DMS114 treated with DMSO at 0.1 percent for 48 hours (cell line): ENCODE measurements at regions not wholly inside any gene's neighbourhood (a gene's known extent, or its start where the extent isn't known, plus 50 kb on each side); places are given as distances from the start of the nearest gene placed in this dataset.

ENCODE experiments used
- DNase-seq: peaks from one replicate; lab custom pipeline; 2025; ENCODE audit not compliant: unreplicated experiment; lab: John Stamatoyannopoulos, UW

- DNase-seq: no peak
Observed at GRCh38 chr12:67116134-67116533, 153.0 kb upstream of the CAND1 start.

DNA sequence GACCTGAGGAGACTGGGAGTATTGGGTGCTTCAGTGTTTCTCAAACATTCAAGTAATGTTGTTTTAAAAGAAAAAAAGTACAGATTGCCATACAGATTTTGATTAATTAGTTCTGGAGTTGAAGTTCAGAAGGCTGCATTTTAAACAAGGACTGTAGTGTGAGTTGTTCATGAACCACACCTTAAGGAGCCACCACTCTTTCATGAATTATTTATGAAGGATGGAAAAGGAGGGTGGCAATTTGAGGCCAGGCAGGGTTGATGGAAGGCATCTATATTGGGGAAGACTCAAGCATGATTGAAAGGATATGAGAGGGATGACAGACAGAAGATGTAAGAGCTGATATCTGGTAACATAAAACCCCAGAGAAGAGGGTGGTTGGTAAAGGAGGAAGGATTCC lies 146.6 kb upstream of the CAND1 start:
- no peak for DNase-seq

- no peak for DNase-seq
Observed at GRCh38 chr12:67137256-67137655, 131.9 kb upstream of the CAND1 start.

DNA sequence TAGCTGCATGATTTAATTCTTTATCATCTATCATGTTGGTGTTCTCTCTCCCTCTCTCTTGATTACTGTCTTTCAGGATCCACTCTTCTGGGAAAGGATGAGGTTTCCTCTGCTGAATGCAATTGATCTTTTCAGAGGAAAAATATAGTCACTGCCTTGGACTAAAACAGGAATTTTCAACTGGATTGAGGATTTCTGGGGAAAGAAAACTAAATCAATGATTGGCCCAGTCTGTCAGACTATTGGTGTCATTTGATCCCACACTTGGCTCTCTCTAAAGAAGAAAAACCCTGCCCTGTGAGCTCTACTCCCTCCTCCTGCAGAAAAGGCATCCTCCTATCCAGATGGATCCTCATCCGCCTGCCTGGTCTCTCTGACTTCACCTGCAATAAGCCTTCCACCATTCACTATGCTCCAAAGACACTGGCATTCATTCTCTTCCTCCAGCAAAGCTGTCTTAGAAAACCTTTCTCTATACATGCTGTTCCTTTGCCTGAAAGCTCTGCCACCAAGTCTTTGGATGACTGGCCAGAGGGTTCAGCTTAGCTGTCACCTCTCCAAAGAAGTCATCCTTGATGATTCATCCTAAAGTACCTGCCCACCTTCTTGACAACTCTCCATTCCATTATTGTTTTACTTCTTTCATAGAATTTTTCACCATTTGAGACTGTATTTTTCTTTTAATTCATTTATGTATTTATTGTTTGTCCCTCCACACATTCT lies 127.7 kb upstream of the CAND1 start:
- DNase-seq: no peak

DNA sequence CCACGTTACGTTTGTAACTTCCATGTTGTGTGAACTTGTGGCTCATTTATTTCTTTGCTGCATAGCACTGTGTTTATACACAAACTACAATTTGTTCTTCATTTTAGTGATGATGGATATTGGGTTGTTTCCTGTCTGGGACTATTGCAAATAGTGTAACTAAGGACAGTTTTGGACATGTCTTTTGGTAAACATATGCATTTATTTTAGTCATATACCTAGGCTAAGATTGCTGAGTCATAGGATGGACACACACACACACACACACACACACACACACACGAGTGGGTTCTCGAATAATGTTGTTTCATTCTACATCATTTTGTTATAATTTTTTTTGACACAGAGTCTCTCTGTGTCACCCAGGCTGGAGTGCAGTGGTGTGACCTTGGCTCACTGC lies 123.5 kb upstream of the CAND1 start:
- no peak for DNase-seq

DNA sequence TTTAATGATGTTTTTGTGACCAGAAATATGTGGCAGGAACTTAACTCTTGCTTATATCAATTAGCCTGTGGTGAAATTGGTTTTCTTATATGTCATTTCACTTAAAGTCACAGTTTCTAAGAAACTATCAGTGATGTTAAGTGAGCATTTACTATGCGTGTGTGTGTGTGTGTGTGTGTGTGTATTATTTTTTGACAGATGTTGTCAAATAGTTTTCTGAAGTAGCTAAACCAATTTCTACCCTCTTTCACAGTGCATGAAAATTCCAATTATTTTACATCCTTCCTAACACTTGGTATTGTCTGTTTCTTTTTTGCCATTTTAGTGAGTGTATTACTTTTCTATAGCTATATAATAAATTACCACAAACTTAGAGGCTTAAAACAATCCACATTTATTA lies 122.1 kb upstream of the CAND1 start:
- no peak for DNase-seq

- DNase-seq: no peak
Observed at GRCh38 chr12:67147447-67147846, 121.7 kb upstream of the CAND1 start.

GRCh38 chr12:67148265-67148664 lies 120.9 kb upstream of the CAND1 start:
- no peak for DNase-seq

DNA sequence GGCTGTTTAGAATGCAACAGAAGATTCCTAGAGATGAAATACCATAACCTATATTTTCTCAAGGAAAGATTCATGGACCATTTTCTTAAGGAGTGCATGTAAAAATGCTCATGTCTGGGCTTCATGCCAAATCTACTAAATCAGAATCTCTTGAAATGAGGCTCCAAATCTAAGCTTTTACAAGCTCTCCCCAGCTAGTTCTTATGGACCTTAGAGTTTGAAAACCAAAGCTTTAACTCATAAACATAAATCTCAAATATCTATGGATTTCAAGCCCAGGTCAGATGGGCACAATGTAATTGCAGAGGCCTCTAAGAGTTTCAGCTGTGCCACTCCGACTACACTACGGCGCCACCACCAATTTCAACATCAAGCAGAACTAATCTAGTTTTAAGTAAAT lies 117.3 kb upstream of the CAND1 start:
- DNase-seq: no peak

GRCh38 chr12:67152451-67152850 lies 116.7 kb upstream of the CAND1 start:
- no peak for DNase-seq

DNA sequence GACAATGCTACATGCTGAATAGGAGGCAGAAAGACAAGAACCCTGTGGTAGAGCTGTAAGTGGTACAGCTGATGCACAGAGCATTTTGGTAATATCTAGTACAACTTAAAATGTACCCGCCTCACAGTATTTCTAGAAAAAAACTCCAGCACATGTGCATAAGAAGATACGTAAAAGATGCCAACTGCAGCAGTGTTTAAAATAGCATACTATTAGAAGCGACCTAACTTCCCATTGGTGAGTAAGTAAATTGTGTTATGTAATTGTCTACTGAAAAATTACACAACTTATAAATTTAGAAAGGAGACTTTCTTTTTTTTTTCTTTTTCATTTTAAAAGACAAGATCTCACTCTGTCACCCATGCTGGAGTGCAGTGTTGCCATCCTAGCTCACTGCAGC lies 114.3 kb upstream of the CAND1 start:
- DNase-seq: no peak

DNA sequence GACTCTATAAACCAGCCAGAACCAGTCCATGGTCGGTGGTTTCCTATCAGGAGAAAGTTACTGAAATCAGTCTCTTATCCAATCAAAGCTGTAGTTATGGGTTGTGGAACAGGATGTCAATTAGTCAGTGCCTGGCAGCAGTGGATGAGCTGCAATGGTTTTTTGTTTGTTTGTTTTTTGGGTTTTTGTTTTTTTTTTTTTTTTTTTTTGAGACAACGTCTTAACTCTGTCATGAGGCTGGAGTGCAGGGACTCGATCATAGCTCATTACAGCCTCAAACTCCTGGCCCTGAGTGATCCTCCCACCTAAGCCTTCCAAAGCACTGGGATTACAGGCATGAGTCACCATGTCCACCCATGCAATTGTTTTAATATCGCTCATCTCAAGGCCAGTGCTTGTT lies 113.3 kb upstream of the CAND1 start:
- no peak for DNase-seq

GRCh38 chr12:67161322-67161918 lies 107.7 kb upstream of the CAND1 start:
- DNase-seq: no peak

- DNase-seq: no peak
Observed at GRCh38 chr12:67173258-67173657, 95.9 kb upstream of the CAND1 start.

DNA sequence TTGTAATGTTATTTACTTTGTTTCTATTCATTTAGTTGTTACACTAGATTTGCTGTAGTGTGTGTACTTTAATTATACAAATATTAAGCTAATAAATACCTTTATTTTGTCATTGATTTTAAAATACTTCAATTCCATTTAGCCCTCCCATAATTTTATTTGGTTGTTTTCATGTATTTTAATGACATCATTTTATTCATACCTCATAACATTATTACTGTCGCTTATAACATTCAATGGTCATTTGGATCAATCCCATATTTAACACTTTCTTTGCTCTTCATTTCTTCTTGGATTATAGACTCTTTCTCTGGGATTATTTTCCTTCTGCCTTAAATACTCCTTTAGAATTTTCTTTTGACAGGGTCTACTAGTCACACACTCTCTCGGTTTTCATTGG lies 86.6 kb upstream of the CAND1 start:
- DNase-seq: no peak

GRCh38 chr12:67193704-67194103 lies 75.5 kb upstream of the CAND1 start:
- DNase-seq: no peak

GRCh38 chr12:67200386-67200785 lies 68.8 kb upstream of the CAND1 start:
- DNase-seq: no peak

DNA sequence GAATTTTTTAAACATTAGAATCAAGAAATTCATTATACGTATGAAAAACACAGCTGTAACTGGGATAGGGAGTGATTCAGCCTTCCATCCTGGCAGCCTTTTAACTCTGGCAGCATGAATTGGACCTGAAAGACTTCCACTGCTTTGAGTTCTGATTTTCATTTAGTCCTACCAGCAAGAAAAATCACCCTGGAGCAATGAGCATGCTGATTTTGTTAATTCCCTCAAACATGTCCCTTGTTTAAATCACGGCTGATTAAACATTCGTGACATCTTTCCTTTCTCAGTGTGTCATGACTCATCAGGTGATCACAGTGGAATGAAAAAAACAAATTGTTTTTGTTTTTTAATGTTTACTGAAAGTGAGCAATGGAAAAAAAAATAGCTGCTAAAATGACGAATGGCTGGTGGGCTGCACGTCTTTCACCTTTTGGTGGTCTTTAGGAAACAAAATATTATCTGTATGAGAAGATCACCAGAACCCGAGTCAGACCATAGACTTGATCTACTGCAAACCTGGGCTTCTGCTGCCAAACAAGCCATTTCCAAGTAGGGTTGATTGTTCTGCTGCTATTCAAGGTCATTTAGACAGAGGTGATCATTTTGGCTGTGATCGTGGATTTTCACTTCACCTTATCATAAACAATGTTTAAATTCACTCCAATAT lies 67.0 kb upstream of the CAND1 start:
- DNase-seq: no peak

GRCh38 chr12:67202678-67203012 lies 66.5 kb upstream of the CAND1 start:
- no peak for DNase-seq

DNA sequence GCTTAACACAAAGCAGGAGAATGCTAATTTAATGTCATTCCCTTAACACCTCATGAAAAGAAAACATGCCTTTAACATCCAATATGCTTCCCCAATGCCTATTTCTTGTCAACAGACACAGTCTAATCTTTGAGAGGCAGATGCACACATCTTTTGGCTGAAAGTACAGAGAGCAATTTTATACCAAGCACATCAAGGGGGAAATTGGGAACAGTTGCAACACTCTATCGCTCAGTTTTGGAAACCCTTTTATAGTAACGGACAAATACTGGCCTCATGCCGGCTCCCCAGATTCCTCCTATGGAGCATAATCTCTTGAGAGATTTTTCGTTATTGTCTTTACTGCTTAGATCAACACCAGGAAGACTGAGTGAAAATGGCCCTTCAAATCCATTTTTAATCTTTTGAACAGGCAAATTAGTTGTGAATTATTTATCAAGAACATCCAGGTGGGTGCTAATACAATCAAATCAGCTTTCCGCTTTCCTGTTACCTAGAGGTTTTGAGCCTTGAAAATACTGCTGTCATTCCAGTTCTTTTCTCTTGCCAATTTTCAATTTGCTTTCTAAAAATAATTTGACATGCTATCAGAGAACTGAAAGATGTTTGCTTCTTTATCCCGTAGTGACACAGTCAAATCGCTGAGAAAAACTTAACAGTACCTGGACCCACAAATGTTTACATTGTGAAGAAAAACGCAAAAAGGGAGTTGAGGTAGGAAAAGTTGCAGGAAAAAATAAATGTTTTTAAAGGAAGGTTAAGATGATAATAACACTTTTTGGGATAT lies 60.7 kb upstream of the CAND1 start:
- no peak for DNase-seq

- DNase-seq: no peak
Observed at GRCh38 chr12:67211029-67211428, 58.1 kb upstream of the CAND1 start.

GRCh38 chr12:67211494-67211893 lies 57.7 kb upstream of the CAND1 start:
- DNase-seq: no peak
